ENCODE measurements at regions not wholly inside any gene's neighbourhood (a gene's known extent, or its start where the extent isn't known, plus 50 kb on each side); places are given as distances from the start of the nearest gene placed in this dataset.

DNA sequence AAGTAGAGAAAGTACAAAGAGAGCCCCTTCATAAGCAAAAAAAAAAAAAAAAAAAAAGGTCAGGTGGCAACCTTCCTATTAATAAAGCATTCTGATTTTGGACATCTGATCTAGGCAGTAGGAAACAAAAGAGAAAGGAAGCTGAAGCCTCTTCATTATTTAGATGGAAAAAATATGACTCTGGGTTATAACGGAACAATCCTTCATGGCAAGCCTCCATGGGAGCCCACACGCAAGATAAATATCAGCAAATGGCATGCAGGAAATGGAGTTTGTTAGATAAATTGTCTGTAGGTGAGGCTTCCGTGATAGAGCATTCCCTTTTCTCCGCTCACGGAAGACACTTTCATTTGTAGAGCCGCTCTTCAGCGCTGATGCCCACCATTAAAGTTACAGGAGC, 381.0 kb downstream of the TTLL7 start:
- DNase-seq: no peak
- intact Hi-C loops (cut with DNase I; ENCODE audit: low total_unique reads): no loop called here
- no peak for TF ChIP-seq POLR2A (IDR thresholded peaks at IDR 0.05)
- TF ChIP-seq, protein P1, sequence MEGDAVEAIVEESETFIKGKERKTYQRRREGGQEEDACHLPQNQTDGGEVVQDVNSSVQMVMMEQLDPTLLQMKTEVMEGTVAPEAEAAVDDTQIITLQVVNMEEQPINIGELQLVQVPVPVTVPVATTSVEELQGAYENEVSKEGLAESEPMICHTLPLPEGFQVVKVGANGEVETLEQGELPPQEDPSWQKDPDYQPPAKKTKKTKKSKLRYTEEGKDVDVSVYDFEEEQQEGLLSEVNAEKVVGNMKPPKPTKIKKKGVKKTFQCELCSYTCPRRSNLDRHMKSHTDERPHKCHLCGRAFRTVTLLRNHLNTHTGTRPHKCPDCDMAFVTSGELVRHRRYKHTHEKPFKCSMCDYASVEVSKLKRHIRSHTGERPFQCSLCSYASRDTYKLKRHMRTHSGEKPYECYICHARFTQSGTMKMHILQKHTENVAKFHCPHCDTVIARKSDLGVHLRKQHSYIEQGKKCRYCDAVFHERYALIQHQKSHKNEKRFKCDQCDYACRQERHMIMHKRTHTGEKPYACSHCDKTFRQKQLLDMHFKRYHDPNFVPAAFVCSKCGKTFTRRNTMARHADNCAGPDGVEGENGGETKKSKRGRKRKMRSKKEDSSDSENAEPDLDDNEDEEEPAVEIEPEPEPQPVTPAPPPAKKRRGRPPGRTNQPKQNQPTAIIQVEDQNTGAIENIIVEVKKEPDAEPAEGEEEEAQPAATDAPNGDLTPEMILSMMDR (IDR thresholded peaks at IDR 0.05 in 4 of 5, conservative IDR thresholded peaks at IDR 0.05 in 1 of 5): no peak
- in situ Hi-C loops (cut with MboI; ENCODE audit: low sequenced_read_pairs in 4 of 4): no loop called here
- Histone ChIP-seq H3K9me3 (no peaks in the 10 kb centered on the region), H3K4me3 (no peak overlapping the region), H3K27me3 (no peaks in the 10 kb centered on the region), H3K27ac (no peak overlapping the region), H3K4me1 (no peaks in the 10 kb centered on the region), H3K36me3 (no peaks in the 10 kb centered on the region)
- ATAC-seq: no peak

DNA sequence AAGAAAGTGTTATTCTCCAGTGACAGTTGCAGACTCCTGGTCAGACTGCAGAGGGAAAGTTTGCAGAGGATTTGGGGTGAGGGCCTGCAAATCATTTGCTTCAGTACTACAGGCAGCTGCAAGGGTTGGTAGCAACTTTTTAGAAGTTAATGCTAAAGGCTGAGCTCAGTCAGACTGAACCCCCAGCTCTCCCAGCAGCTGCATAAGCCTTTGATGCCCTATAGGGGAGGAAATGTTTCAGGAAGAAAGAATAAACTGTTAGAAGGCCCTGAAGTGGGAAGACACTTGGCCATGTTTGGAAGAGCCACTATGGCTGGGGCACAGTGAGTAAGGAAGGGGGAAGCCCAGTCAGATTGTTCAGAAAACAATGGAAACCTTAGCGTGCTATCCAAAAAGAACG, 383.6 kb downstream of the TTLL7 start:
- no peaks in the 10 kb centered on the region for H3K4me1 ChIP-seq
- no peaks in the 10 kb centered on the region for H3K9me3 ChIP-seq
- no peak overlapping the region for H3K4me3 ChIP-seq
- TF ChIP-seq, protein P1 (IDR thresholded peaks at IDR 0.05 in 4 of 5, conservative IDR thresholded peaks at IDR 0.05 in 1 of 5): no peak
- no peak for TF ChIP-seq POLR2A (IDR thresholded peaks at IDR 0.05)
- no peaks in the 10 kb centered on the region for H3K27me3 ChIP-seq
- DNase-seq (no peak), ATAC-seq (no peak)
- intact Hi-C loops (cut with DNase I; ENCODE audit: low total_unique reads) (no loop called here), in situ Hi-C loops (cut with MboI; ENCODE audit: low sequenced_read_pairs in 4 of 4) (no loop called here)
- H3K36me3 ChIP-seq: no peaks in the 10 kb centered on the region
- H3K27ac ChIP-seq: no peak overlapping the region

DNA sequence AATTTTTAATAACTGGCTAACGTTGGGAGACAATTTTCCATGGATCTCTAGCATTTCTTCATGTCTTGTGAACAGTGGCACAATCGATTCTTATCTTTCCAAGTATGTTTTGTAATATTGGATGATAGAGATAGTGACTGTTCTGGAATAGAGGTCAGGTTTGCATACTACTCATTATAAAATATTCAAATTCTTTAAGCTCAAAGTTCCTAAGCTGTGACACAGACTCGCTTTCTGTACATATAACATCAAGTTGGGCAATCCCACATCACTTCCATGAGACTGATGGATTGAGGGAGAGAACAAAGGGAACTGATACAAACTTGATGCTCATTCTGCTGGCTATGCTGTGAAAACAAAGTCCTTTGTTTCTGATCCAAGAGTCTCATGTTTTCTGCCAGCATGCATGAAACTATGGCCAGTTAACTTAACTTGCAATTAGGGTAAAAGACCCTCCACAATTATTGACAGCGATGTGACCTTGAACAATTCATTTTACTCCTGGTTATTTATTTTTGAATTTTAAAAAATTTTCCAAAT, 392.4 kb downstream of the TTLL7 start:
- ATAC-seq: no peak
- in situ Hi-C loops (cut with MboI; ENCODE audit: low sequenced_read_pairs in 4 of 4) (no loop called here), intact Hi-C loops (cut with DNase I; ENCODE audit: low total_unique reads) (no loop called here)
- H3K36me3 ChIP-seq: no peaks in the 10 kb centered on the region
- no peak for DNase-seq
- H3K4me1 ChIP-seq: no peaks in the 10 kb centered on the region
- no peaks in the 10 kb centered on the region for H3K9me3 ChIP-seq
- no peaks in the 10 kb centered on the region for H3K27me3 ChIP-seq
- TF ChIP-seq POLR2A (IDR thresholded peaks at IDR 0.05): no peak
- TF ChIP-seq, protein P1 (IDR thresholded peaks at IDR 0.05 in 4 of 5, conservative IDR thresholded peaks at IDR 0.05 in 1 of 5): no peak
- no peak overlapping the region for H3K27ac ChIP-seq
- no peak overlapping the region for H3K4me3 ChIP-seq

GRCh38 chr1:83596331-83596730, 402.6 kb downstream of the TTLL7 start:
- no peak for DNase-seq
- H3K4me3 ChIP-seq: no peak overlapping the region
- H3K27me3 ChIP-seq: no peaks in the 10 kb centered on the region
- in situ Hi-C loops (cut with MboI; ENCODE audit: low sequenced_read_pairs in 4 of 4) (no loop called here), intact Hi-C loops (cut with DNase I; ENCODE audit: low total_unique reads) (no loop called here)
- H3K36me3 ChIP-seq: no peaks in the 10 kb centered on the region
- ATAC-seq: no peak
- no peaks in the 10 kb centered on the region for H3K9me3 ChIP-seq
- no peak overlapping the region for H3K27ac ChIP-seq
- no peaks in the 10 kb centered on the region for H3K4me1 ChIP-seq
- TF ChIP-seq, protein P1 (IDR thresholded peaks at IDR 0.05 in 4 of 5, conservative IDR thresholded peaks at IDR 0.05 in 1 of 5): no peak
- TF ChIP-seq POLR2A (IDR thresholded peaks at IDR 0.05): no peak

- no peaks in the 10 kb centered on the region for H3K36me3 ChIP-seq
- TF ChIP-seq, protein P1 (IDR thresholded peaks at IDR 0.05 in 4 of 5, conservative IDR thresholded peaks at IDR 0.05 in 1 of 5): no peak
- H3K27me3 ChIP-seq: no peaks in the 10 kb centered on the region
- no peak overlapping the region for H3K4me3 ChIP-seq
- in situ Hi-C loops (cut with MboI; ENCODE audit: low sequenced_read_pairs in 4 of 4) (no loop called here), intact Hi-C loops (cut with DNase I; ENCODE audit: low total_unique reads) (no loop called here)
- DNase-seq (no peak), ATAC-seq (no peak)
- H3K4me1 ChIP-seq: no peaks in the 10 kb centered on the region
- no peaks in the 10 kb centered on the region for H3K9me3 ChIP-seq
- no peak overlapping the region for H3K27ac ChIP-seq
Measured at GRCh38 chr1:83593073-83593472, 405.9 kb downstream of the TTLL7 start.

Data from gastrocnemius medialis (tissue), 4 donors.